Stimulated activated CD4-positive, alpha-beta T cell treated with anti-CD3 and anti-CD28 coated beads, Interleukin-12 subunit alpha, Interleukin-12 subunit beta, amount 100 ng/mL, for 24 hours (primary cell): ENCODE measurements at regions not wholly inside any gene's neighbourhood (a gene's known extent, or its start where the extent isn't known, plus 50 kb on each side); places are given as distances from the start of the nearest gene placed in this dataset.

ENCODE experiments used
- DNase-seq, 2 experiments: peaks; one replicate each; pipeline ENCODE4 v3.0.0-alpha.2; 2020; ENCODE audit warnings: low read depth in 2 of 2

- no peak for DNase-seq
Measured at GRCh38 chr13:106723036-106723435, 155.1 kb upstream of the ARGLU1 start.

- DNase-seq = no peak
Measured at GRCh38 chr13:106722620-106723019, 154.7 kb upstream of the ARGLU1 start.

GRCh38 chr13:106721599-106721998 is 153.7 kb upstream of the ARGLU1 start:
- no peak for DNase-seq

GRCh38 chr13:106714271-106714982 is 146.5 kb upstream of the ARGLU1 start:
- no peak for DNase-seq

- DNase-seq = no peak
Measured at GRCh38 chr13:106712381-106712780, 144.4 kb upstream of the ARGLU1 start.

GRCh38 chr13:106710266-106710665 is 142.3 kb upstream of the ARGLU1 start:
- no peak for DNase-seq

- DNase-seq = no peak
Measured at GRCh38 chr13:106709522-106709921, 141.6 kb upstream of the ARGLU1 start.

- no peak for DNase-seq
Measured at GRCh38 chr13:106702505-106702904, 134.6 kb upstream of the ARGLU1 start.

GRCh38 chr13:106701771-106702341 is 133.9 kb upstream of the ARGLU1 start:
- DNase-seq = no peak

GRCh38 chr13:106700439-106700838 is 132.5 kb upstream of the ARGLU1 start:
- no peak for DNase-seq

GRCh38 chr13:106700007-106700406 is 132.1 kb upstream of the ARGLU1 start:
- DNase-seq = no peak

GRCh38 chr13:106699311-106699710 is 131.4 kb upstream of the ARGLU1 start:
- DNase-seq = no peak

- DNase-seq = no peak
Measured at GRCh38 chr13:106696719-106697118, 128.8 kb upstream of the ARGLU1 start.

- no peak for DNase-seq
Measured at GRCh38 chr13:106696140-106696539, 128.2 kb upstream of the ARGLU1 start.

GRCh38 chr13:106695139-106695538 is 127.2 kb upstream of the ARGLU1 start:
- DNase-seq = no peak

GRCh38 chr13:106691861-106692260 is 123.9 kb upstream of the ARGLU1 start:
- no peak for DNase-seq

- no peak for DNase-seq
Measured at GRCh38 chr13:106691341-106691740, 123.4 kb upstream of the ARGLU1 start.

GRCh38 chr13:106690779-106691178 is 122.8 kb upstream of the ARGLU1 start:
- no peak for DNase-seq

GRCh38 chr13:106689906-106690305 is 122.0 kb upstream of the ARGLU1 start:
- DNase-seq = no peak

GRCh38 chr13:106688940-106689339 is 121.0 kb upstream of the ARGLU1 start:
- no peak for DNase-seq

GRCh38 chr13:106686163-106686562 is 118.2 kb upstream of the ARGLU1 start:
- no peak for DNase-seq

GRCh38 chr13:106685143-106685542 is 117.2 kb upstream of the ARGLU1 start:
- no peak for DNase-seq

GRCh38 chr13:106683918-106684317 is 116.0 kb upstream of the ARGLU1 start:
- no peak for DNase-seq

GRCh38 chr13:106683179-106683578 is 115.2 kb upstream of the ARGLU1 start:
- DNase-seq = no peak
